NCI-H345 treated with DMSO at 0.1 percent for 48 hours (cell line): ENCODE measurements at regions not wholly inside any gene's neighbourhood (a gene's known extent, or its start where the extent isn't known, plus 50 kb on each side); places are given as distances from the start of the nearest gene placed in this dataset.

ENCODE experiments used
- DNase-seq: peaks from one replicate; lab custom pipeline; 2025; ENCODE audit not compliant: unreplicated experiment; lab: John Stamatoyannopoulos, UW

- no peak for DNase-seq
Observed at GRCh38 chr4:180589575-180589974, 1653.6 kb upstream of the TENM3 start.

DNA sequence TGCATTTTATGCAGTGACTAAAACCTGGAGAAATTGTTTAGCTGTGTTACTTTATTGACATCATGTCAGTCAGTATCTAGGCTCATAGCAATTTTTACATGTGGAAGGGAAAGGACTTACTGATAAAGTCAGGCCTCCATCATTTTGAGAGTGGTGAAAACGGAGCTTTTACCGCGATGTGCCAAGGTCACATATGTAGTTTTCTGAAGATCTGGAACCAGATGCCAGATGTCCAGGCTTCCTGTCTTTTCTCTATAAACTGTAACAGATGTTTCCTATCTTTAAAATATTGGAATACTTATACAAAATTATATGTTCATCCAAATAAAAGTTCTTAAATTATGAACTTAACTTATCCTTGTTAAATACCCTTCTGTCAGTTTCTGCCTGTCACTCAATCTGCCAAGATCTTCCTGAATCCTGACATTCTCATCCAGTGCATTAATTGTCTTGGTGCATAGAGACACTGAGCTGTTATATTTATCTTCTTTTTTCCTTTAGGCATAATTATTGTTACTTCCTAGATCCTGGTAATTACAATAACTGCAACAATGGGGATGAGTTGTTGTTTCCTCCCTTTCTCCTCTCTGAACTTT is 1646.2 kb upstream of the TENM3 start:
- no peak for DNase-seq

GRCh38 chr4:180598281-180598680 is 1644.9 kb upstream of the TENM3 start:
- no peak for DNase-seq

GRCh38 chr4:180603791-180604190 is 1639.4 kb upstream of the TENM3 start:
- no peak for DNase-seq

GRCh38 chr4:180610324-180610723 is 1632.9 kb upstream of the TENM3 start:
- no peak for DNase-seq

GRCh38 chr4:180615746-180616145 is 1627.5 kb upstream of the TENM3 start:
- DNase-seq: no peak

DNA sequence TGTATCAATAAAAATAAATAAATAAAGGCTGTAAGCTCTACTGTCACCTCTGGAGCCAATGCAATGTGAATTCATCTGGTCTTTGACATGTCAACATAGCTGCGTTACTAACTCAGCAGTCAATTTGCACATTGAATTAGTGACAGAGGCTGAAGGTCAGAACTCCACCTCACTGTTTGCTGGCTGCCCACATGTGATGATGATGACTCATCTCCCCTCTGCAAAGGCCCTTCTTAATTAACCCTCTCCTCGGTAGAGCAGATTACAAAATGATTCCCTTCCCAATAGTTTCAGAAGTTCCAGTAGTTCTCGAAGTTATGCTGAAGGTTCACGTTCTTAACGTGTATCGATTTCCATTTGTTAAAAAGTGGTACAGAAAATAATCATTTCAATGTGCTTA is 1626.0 kb upstream of the TENM3 start:
- no peak for DNase-seq

GRCh38 chr4:180618396-180618795 is 1624.8 kb upstream of the TENM3 start:
- no peak for DNase-seq

- DNase-seq: no peak
Observed at GRCh38 chr4:180619440-180619839, 1623.8 kb upstream of the TENM3 start.

GRCh38 chr4:180622254-180622653 is 1620.9 kb upstream of the TENM3 start:
- no peak for DNase-seq

DNA sequence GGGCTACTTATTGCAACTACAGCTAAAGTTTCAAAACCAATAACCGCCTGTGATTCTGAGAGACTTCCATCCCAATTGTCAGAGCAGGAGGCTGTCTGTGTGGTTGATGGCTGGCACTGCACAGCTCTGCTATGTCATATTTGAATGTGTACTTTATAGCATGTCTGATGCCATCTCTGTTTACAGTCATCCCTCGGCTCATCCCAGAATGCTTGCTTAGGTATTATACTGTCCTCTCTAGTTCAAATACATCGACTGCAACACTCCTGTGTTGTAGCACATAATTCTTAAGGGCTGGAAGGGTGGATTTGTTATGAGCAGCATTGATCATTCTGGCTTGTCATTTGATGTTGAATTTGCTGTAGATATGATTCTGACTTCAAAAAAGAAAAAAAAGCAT is 1617.5 kb upstream of the TENM3 start:
- no peak for DNase-seq

GRCh38 chr4:180630012-180630665 is 1613.1 kb upstream of the TENM3 start:
- DNase-seq: no peak

DNA sequence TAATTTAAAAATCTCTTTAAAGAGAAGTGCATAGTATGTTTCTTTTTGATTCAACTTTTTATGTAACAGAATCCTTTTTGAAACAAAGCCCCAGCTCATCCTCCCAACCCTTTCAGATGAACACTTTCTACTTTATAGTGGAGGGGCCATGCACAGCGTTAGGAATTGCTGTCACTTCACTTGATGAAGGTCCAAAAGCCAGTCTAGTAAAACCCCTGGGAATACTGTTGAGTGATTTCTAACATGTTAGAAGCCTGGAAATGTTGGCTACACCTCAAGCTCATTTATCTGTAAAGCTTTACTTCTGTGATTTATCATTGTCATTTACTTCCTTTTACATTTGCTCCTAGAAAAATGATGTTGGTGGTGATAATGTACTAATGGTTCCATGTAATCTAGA is 1608.9 kb upstream of the TENM3 start:
- DNase-seq: no peak

DNA sequence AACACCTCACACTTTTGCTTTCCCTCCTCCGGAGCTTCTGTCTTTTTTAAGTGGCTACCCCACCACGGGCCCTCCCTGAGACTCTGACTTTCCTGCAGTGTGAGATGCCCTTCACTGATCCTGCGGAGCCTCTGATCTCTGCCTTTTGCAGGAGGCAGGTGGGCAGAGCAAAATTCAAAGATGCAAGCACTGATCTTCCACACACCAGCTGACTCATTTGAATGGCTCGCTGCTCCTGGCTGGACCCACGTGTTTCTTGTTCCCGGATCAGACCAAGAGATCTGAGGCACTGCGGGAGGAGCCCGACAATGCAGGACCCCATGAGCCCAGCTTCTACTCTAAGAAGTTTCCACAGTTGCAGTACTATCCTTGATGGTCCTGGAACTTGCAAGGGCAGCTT is 1607.9 kb upstream of the TENM3 start:
- no peak for DNase-seq

GRCh38 chr4:180636696-180637404 is 1606.4 kb upstream of the TENM3 start:
- no peak for DNase-seq

- no peak for DNase-seq
Observed at GRCh38 chr4:180637616-180638015, 1605.6 kb upstream of the TENM3 start.

DNA sequence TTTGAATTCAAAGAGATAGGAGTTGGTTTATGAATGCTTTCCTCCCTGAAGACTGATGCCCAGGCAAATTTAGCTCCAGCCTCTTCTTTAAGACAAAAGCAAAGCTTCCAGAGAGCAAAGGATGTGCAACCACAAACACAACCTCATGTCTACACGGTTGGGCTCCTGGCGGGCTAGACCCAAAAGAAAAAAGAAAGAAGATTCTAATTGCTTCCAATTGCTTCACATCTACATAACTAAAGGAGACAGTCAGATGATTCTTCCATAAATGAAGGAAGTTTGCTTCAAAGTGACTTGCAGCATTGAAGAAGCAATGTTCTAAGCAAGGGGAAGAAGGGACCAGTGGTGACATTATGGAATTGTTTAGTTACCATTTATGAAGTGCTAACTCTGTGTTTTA is 1603.0 kb upstream of the TENM3 start:
- no peak for DNase-seq

GRCh38 chr4:180641495-180641894 is 1601.7 kb upstream of the TENM3 start:
- no peak for DNase-seq

DNA sequence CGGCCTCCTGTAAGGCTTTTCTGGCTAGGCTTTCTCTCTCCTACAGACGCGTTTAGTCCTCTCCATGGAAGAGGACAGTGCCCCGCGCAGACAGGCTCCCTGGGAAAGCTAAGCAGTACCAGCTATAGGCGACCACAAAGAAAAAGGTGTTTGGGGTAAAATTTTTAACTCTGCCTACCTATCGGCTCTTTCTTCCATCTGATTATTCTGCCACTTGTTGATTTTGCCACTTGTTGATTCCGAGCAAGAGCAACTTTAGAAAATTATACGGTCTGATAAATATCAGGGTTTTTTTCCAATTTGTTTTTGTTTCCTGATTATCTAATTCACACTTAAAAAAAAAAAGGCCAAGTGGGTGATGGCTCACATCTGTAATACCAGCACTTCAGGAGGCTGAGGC is 1600.5 kb upstream of the TENM3 start:
- DNase-seq: no peak

GRCh38 chr4:180650273-180650672 is 1592.9 kb upstream of the TENM3 start:
- no peak for DNase-seq

- DNase-seq: no peak
Observed at GRCh38 chr4:180652533-180652932, 1590.7 kb upstream of the TENM3 start.

DNA sequence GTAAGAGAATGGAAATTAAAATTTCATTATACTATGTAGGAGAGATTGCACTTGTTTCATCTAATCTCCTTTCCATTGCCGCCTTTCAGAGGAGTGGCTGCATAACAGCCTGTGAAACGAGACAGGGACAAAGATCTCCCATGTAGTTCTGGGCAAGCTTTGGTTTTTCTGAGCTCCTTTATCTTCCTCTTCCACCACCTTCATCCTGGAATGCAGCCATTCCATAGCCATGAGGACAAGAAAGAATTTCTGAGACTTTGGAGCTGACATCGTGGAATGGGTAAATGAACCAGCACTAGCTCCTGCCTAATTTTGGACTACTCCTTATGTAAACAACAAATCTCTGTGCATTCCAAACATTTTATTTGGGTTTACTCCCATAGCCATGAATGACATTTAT is 1587.3 kb upstream of the TENM3 start:
- no peak for DNase-seq

GRCh38 chr4:180657881-180658280 is 1585.3 kb upstream of the TENM3 start:
- no peak for DNase-seq
